ENCODE measurements at regions not wholly inside any gene's neighbourhood (a gene's known extent, or its start where the extent isn't known, plus 50 kb on each side); places are given as distances from the start of the nearest gene placed in this dataset.

- TF ChIP-seq CTCF (IDR thresholded peaks at IDR 0.05; ENCODE audit: poor library complexity, severe bottlenecking), result no peak
- no peak for TF ChIP-seq POLR2AphosphoS5 (IDR thresholded peaks at IDR 0.05)
- TF ChIP-seq REST (IDR thresholded peaks at IDR 0.05; ENCODE audit: borderline replicate concordance), result no peak
These were observed 453.3 kb downstream of the DIRAS2 start for GRCh38 chr9:90189306-90189705.
